ENCODE measurements at regions not wholly inside any gene's neighbourhood (a gene's known extent, or its start where the extent isn't known, plus 50 kb on each side); places are given as distances from the start of the nearest gene placed in this dataset.

- H3K4me3 ChIP-seq (ENCODE audit: low read length) = no peak overlapping the region
- no peaks in the 10 kb centered on the region for H3K27me3 ChIP-seq (ENCODE audit: low read length)
- H3K27ac ChIP-seq (ENCODE audit: low read length) = no peak overlapping the region
- no peaks in the 10 kb centered on the region for H3F3A ChIP-seq (ENCODE audit: low read length, unreplicated experiment)
- H3K79me2 ChIP-seq (ENCODE audit: low read length) = no peaks in the 10 kb centered on the region
- no peak overlapping the region for H3K9ac ChIP-seq (ENCODE audit: low read length)
- ChIA-PET POLR2A (ENCODE audit: unreplicated experiment) (no interaction called here), CTCF (no interaction called here)
- ATAC-seq = no peak
- no peaks in the 10 kb centered on the region for H4K20me1 ChIP-seq (ENCODE audit: low read length)
- no peaks in the 10 kb centered on the region for H3K4me1 ChIP-seq (ENCODE audit: insufficient read depth, low read length)
- no peak for DNase-seq
- H3K36me3 ChIP-seq (ENCODE audit: low read depth, low read length) = no peaks in the 10 kb centered on the region
- no peaks in the 10 kb centered on the region for H3K9me2 ChIP-seq (replicated peaks; ENCODE audit: low read length)
- H3K9me3 ChIP-seq (ENCODE audit: low read length) = no peaks in the 10 kb centered on the region
- no peak overlapping the region for H2AFZ ChIP-seq (ENCODE audit: low read length)
- no peak for TF ChIP-seq EZH2 (IDR thresholded peaks at IDR 0.05; ENCODE audit: low read length, unreplicated experiment)
- no peak for TF ChIP-seq CTCF (conservative IDR thresholded peaks at IDR 0.05; ENCODE audit: low read depth, low read length)
- no peak for TF ChIP-seq EZH2phosphoT487 (IDR thresholded peaks at IDR 0.05; ENCODE audit: borderline replicate concordance, low read length)
- no peak overlapping the region for H3K4me2 ChIP-seq (ENCODE audit: low read length)
- intact Hi-C loops (cut with micrococcal nuclease) = no loop called here
- BruUV-seq (replicated peaks) = no TSS peak
Measured at GRCh38 chr6:47890326-47890875, 108.6 kb downstream of the OPN5 start.

GRCh38 chr6:47879015-47879414, 97.2 kb downstream of the OPN5 start:
- no peaks in the 10 kb centered on the region for H3K79me2 ChIP-seq (ENCODE audit: low read length)
- H2AFZ ChIP-seq (ENCODE audit: low read length) = no peak overlapping the region
- ChIA-PET CTCF (no interaction called here), POLR2A (ENCODE audit: unreplicated experiment) (no interaction called here)
- H3K27me3 ChIP-seq (ENCODE audit: low read length) = no peaks in the 10 kb centered on the region; the same call in 1 of the 2 replicates
- H3K36me3 ChIP-seq (ENCODE audit: low read depth, low read length) = no peaks in the 10 kb centered on the region
- no peaks in the 10 kb centered on the region for H3K9me2 ChIP-seq (replicated peaks; ENCODE audit: low read length)
- no TSS peak for BruUV-seq (replicated peaks)
- no peak overlapping the region for H3K27ac ChIP-seq (ENCODE audit: low read length)
- intact Hi-C loops (cut with micrococcal nuclease) = no loop called here
- no peaks in the 10 kb centered on the region for H3K4me1 ChIP-seq (ENCODE audit: insufficient read depth, low read length)
- ATAC-seq (no peak), DNase-seq (no peak)
- no peak for TF ChIP-seq EZH2 (IDR thresholded peaks at IDR 0.05; ENCODE audit: low read length, unreplicated experiment)
- no peak for TF ChIP-seq EZH2phosphoT487 (IDR thresholded peaks at IDR 0.05; ENCODE audit: borderline replicate concordance, low read length)
- TF ChIP-seq CTCF (conservative IDR thresholded peaks at IDR 0.05; ENCODE audit: low read depth, low read length) = no peak
- no peaks in the 10 kb centered on the region for H4K20me1 ChIP-seq (ENCODE audit: low read length)
- H3K9ac ChIP-seq (ENCODE audit: low read length) = no peak overlapping the region
- H3K4me3 ChIP-seq (ENCODE audit: low read length) = no peak overlapping the region
- no peaks in the 10 kb centered on the region for H3K9me3 ChIP-seq (ENCODE audit: low read length)
- no peak overlapping the region for H3K4me2 ChIP-seq (ENCODE audit: low read length)
- no peaks in the 10 kb centered on the region for H3F3A ChIP-seq (ENCODE audit: low read length, unreplicated experiment)

All from PC-3 (cell line).